A549 (cell line): ENCODE measurements at regions not wholly inside any gene's neighbourhood (a gene's known extent, or its start where the extent isn't known, plus 50 kb on each side); places are given as distances from the start of the nearest gene placed in this dataset.

Experiments
- ATAC-seq, 2 experiments: fragments of 200-7000 bp in 1 of 2; fragments of >200 bp in 1 of 2; cut with Nextera tagmentation in 1 of 2; cut with Tn5 transposase in 1 of 2; 3 replicates each; pipeline versions ENCODE4 v1.8.0 to v1.9.1; 2018 to 2020; ENCODE audit warnings: mild to moderate bottlenecking in 1 of 2, moderate library complexity in 1 of 2
- CTCF ChIA-PET: fragments of 300-600 bp; sonication (Branson Sonifier 250); formaldehyde crosslinking; extraction: SDS; loops from one replicate; lab custom pipeline; 2021; ENCODE audit warnings: antibody characterized with exemption, inconsistent platforms; lab: Yijun Ruan, JAX
- POLR2A ChIA-PET: fragments of 350-600 bp; formaldehyde crosslinking; extraction: SDS; loops from one replicate; lab custom pipeline; 2021; ENCODE audit warnings: antibody characterized with exemption, inconsistent platforms; lab: Yijun Ruan, JAX
- DNase-seq, 2 experiments: peaks; one replicate each; pipeline versions ENCODE4 v3.0.0 to v3.0.0-alpha.2; 2011 to 2016; ENCODE audit warnings: low read depth in 1 of 2, low spot score in 1 of 2
- FAIRE-seq: peaks from 2 replicates; lab custom pipeline; 2011; peaks lifted over from hg19 to GRCh38; lab: Jason Lieb, UNC
- H3K27ac ChIP-seq, 2 experiments: fragments of >200 bp; sonication (Bioruptor Twin); formaldehyde crosslinking; 3 replicates each; pipeline ENCODE4 v1.5.1; 2016 to 2017
- H3K4me1 ChIP-seq: fragments of >200 bp; sonication (Bioruptor Twin); formaldehyde crosslinking; 3 replicates; pipeline ENCODE4 v1.6.1; 2016
- H3K4me2 ChIP-seq: fragments of >200 bp; sonication (Bioruptor Twin); formaldehyde crosslinking; 3 replicates; pipeline ENCODE4 v1.6.1; 2016
- H3K4me3 ChIP-seq: fragments of >200 bp; sonication (Bioruptor Twin); formaldehyde crosslinking; 3 replicates; pipeline ENCODE4 v1.5.1; 2016
- H3K9me3 ChIP-seq: fragments of >200 bp; sonication (Bioruptor Twin); formaldehyde crosslinking; 3 replicates; pipeline ENCODE4 v1.6.1; 2016
- ATOH8 ChIP-seq: fragments of 250-450 bp; sonication (Bioruptor Pico); IDR thresholded peaks from 2 replicates; pipeline ENCODE4 v1.5.0; 2020; ENCODE audit warnings: low read depth, mild to moderate bottlenecking, moderate library complexity
- CBX2 ChIP-seq: fragments of 200-600 bp; sonication (generic); IDR thresholded peaks from 2 replicates; pipeline ENCODE4 v1.6.1; 2016; ENCODE audit warnings: low read depth, mild to moderate bottlenecking, borderline replicate concordance
- CBX8 ChIP-seq: fragments of 200-600 bp; sonication (generic); IDR thresholded peaks from 2 replicates; pipeline ENCODE4 v1.6.1; 2016
- CHD4 ChIP-seq: fragments of 200-600 bp; sonication (generic); IDR thresholded peaks from 2 replicates; pipeline ENCODE4 v1.6.1; 2016; ENCODE audit warnings: antibody characterized with exemption, mild to moderate bottlenecking, borderline replicate concordance
- EHMT2 ChIP-seq: fragments of 200-600 bp; sonication (generic); IDR thresholded peaks from 2 replicates; pipeline ENCODE4 v1.6.1; 2016; ENCODE audit warnings: antibody characterized with exemption, low read depth, mild to moderate bottlenecking, moderate library complexity
- ESRRA ChIP-seq: fragments of 150-350 bp; IDR thresholded peaks from 2 replicates; pipeline ENCODE4 v1.6.1; 2014; ENCODE audit warnings: mild to moderate bottlenecking, low read length, borderline replicate concordance
- FOSB ChIP-seq: fragments of 250-450 bp; sonication (Bioruptor Pico); IDR thresholded peaks from 2 replicates; pipeline ENCODE4 v1.5.0; 2020; ENCODE audit warnings: mild to moderate bottlenecking, moderate library complexity
- FOSL2 ChIP-seq, 2 experiments: fragments of 450-650 bp in 1 of 2; fragments of >200 bp in 1 of 2; sonication (Bioruptor Twin) in 1 of 2; formaldehyde crosslinking; IDR thresholded peaks; 2 replicates each; pipeline versions ENCODE4 v1.5.0 to v1.6.1; 2016 to 2020; ENCODE audit warnings: mild to moderate bottlenecking in 1 of 2, moderate library complexity in 1 of 2
- FOXS1 ChIP-seq: fragments of 250-450 bp; sonication (Bioruptor Pico); IDR thresholded peaks from 2 replicates; pipeline ENCODE4 v1.5.0; 2020; ENCODE audit warnings: mild to moderate bottlenecking, moderate library complexity
- HOXB13 ChIP-seq: fragments of 250-450 bp; sonication (Bioruptor Pico); IDR thresholded peaks from 2 replicates; pipeline ENCODE4 v1.5.0; 2020; ENCODE audit warnings: low read depth, mild to moderate bottlenecking, moderate library complexity
- JUN ChIP-seq, 2 experiments: fragments of >200 bp; sonication (Bioruptor Twin); formaldehyde crosslinking; IDR thresholded peaks; 2 replicates in 1 of 2; 3 replicates in 1 of 2; pipeline ENCODE4 v1.6.1; 2016 to 2017
- JUNB ChIP-seq: fragments of >200 bp; sonication (Bioruptor Twin); formaldehyde crosslinking; IDR thresholded peaks from 2 replicates; pipeline ENCODE4 v1.6.1; 2016
- KDM1A ChIP-seq: fragments of 200-600 bp; sonication (generic); IDR thresholded peaks from 2 replicates; pipeline ENCODE4 v1.6.1; 2016; ENCODE audit warnings: low read depth, mild to moderate bottlenecking
- KDM5A ChIP-seq: fragments of 200-600 bp; sonication (generic); IDR thresholded peaks from 2 replicates; pipeline ENCODE4 v1.6.1; 2016; ENCODE audit warnings: antibody characterized with exemption, mild to moderate bottlenecking
- MAX ChIP-seq: IDR thresholded peaks from 2 replicates; pipeline ENCODE4 v1.6.1; 2012
- NPAS2 ChIP-seq: fragments of 250-450 bp; sonication (Bioruptor Pico); IDR thresholded peaks from 2 replicates; pipeline ENCODE4 v1.8.0; 2022; ENCODE audit warnings: mild to moderate bottlenecking, moderate library complexity, borderline replicate concordance
- PBX3 ChIP-seq: IDR thresholded peaks from 2 replicates; pipeline ENCODE4 v1.6.1; 2012
- RAD21 ChIP-seq, 2 experiments: fragments of >200 bp in 1 of 2; sonication (Bioruptor Twin) in 1 of 2; formaldehyde crosslinking in 1 of 2; IDR thresholded peaks in 1 of 2; conservative IDR thresholded peaks in 1 of 2; 2 replicates in 1 of 2; 3 replicates in 1 of 2; pipeline ENCODE4 v1.6.1; 2012 to 2018; ENCODE audit warnings: inconsistent platforms in 1 of 2
- RNF2 ChIP-seq: fragments of 200-600 bp; sonication (generic); IDR thresholded peaks from 2 replicates; pipeline ENCODE4 v1.6.1; 2016; ENCODE audit warnings: low read depth, mild to moderate bottlenecking, antibody characterized with exemption, moderate library complexity, borderline replicate concordance
- ZC3H11A ChIP-seq: fragments of 450-650 bp; IDR thresholded peaks from 2 replicates; pipeline ENCODE4 v1.6.1; 2014; ENCODE audit warnings: antibody characterized with exemption, mild to moderate bottlenecking
- WGBS: methylation state at CpG from one replicate; pipeline ENCODE4 v1.1.6; 2017; ENCODE audit errors: missing lambda C conversion rate; 5-methylcytosine and 5-hydroxymethylcytosine counted together
- TF ChIP-seq, protein P1 (sequence below): fragments of 200-600 bp; sonication (generic); IDR thresholded peaks from 2 replicates; pipeline ENCODE4 v1.6.1; 2016; ENCODE audit warnings: antibody characterized with exemption, mild to moderate bottlenecking, moderate library complexity

DNA sequence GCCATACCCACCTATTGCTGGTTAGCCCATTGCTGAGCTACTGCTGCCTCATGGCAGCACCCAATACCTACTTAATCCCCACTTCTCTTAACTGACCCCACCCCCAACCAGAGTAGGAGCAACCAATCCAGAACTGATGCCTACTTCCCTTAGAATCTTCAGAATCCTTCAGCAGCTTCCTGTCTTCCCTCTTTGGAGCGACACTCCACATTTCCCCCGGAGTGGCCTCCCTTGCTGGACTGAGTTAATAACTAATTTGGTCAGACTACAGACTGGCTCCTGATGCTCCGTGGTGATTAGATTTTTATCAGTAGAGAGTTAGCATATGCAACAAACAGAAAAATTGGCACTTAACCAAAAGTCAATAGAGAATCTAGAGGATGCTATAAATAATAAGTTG lies 51.2 kb upstream of the UBR2 start:
- DNase-seq, result no peak
- WGBS, result 41% methylated on average over 3 of the region's 3 CpGs
- Histone ChIP-seq H3K27ac (0 out of 6 replicates have a peak overlapping the region, but pooled peaks of 1 of the 2 experiments have one; percentile 10), H3K4me3 (no peak overlapping the region), H3K9me3 (no peaks in the 10 kb centered on the region), H3K4me1 (peaks cover 6% of the 10 kb centered on the region; the same call in 2 of the 3 replicates), H3K4me2 (0 out of 3 replicates have a peak overlapping the region, but pooled peaks have one; percentile 12)
- ATAC-seq, result no peak
- ChIA-PET POLR2A (no interaction called here), CTCF (interaction anchor here (1.8 to 4.1 kb wide), 3 partner anchors 8 to 51 kb away, joined by 4 to 19 read pairs (median 16); partner anchors contain the start of gene UBR2)
- TF ChIP-seq FOXS1 (CRISPR knock-in tag), result no peak
- TF ChIP-seq JUNB, result no peak
- TF ChIP-seq FOSB, result no peak
- TF ChIP-seq ESRRA, result no peak
- TF ChIP-seq NPAS2, result no peak
- TF ChIP-seq, protein P1, sequence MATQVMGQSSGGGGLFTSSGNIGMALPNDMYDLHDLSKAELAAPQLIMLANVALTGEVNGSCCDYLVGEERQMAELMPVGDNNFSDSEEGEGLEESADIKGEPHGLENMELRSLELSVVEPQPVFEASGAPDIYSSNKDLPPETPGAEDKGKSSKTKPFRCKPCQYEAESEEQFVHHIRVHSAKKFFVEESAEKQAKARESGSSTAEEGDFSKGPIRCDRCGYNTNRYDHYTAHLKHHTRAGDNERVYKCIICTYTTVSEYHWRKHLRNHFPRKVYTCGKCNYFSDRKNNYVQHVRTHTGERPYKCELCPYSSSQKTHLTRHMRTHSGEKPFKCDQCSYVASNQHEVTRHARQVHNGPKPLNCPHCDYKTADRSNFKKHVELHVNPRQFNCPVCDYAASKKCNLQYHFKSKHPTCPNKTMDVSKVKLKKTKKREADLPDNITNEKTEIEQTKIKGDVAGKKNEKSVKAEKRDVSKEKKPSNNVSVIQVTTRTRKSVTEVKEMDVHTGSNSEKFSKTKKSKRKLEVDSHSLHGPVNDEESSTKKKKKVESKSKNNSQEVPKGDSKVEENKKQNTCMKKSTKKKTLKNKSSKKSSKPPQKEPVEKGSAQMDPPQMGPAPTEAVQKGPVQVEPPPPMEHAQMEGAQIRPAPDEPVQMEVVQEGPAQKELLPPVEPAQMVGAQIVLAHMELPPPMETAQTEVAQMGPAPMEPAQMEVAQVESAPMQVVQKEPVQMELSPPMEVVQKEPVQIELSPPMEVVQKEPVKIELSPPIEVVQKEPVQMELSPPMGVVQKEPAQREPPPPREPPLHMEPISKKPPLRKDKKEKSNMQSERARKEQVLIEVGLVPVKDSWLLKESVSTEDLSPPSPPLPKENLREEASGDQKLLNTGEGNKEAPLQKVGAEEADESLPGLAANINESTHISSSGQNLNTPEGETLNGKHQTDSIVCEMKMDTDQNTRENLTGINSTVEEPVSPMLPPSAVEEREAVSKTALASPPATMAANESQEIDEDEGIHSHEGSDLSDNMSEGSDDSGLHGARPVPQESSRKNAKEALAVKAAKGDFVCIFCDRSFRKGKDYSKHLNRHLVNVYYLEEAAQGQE, result no peak
- no peak for TF ChIP-seq MAX
- TF ChIP-seq CBX8, result no peak
- TF ChIP-seq PBX3, result no peak
- TF ChIP-seq KDM1A, result no peak
- no peak for TF ChIP-seq EHMT2
- FAIRE-seq, result no peak

- H3K9me3 ChIP-seq, result no peaks in the 10 kb centered on the region
- no peak for ATAC-seq
- POLR2A ChIA-PET, result no interaction called here
- no peak for TF ChIP-seq FOSB
- no peak for TF ChIP-seq HOXB13 (CRISPR knock-in tag)
- peak; percentile 44 for TF ChIP-seq ZC3H11A
- no peak for TF ChIP-seq FOSL2 (IDR thresholded peaks at IDR 0.05)
- no peak for TF ChIP-seq FOSL2 (CRISPR knock-in tag; IDR thresholded peaks at IDR 0.05)
- no peak for TF ChIP-seq KDM5A
- TF ChIP-seq RNF2, result no peak
- TF ChIP-seq, all 56 proteins: peak for 1
- FAIRE-seq (no peak), DNase-seq (no peak)
- H3K4me1 ChIP-seq, result peaks cover 9% of the 10 kb centered on the region; the same call in 2 of the 3 replicates
- 87% methylated on average over 5 of the region's 5 CpGs for WGBS
- H3K4me3 ChIP-seq, result no peak overlapping the region
- CTCF ChIA-PET, result interaction anchor here (0.6 to 4.1 kb wide), 5 partner anchors 9 to 297 kb away, joined by 3 to 19 read pairs (median 13); partner anchors contain the start of gene UBR2
- no peak overlapping the region for H3K27ac ChIP-seq
- H3K4me2 ChIP-seq, result 0 out of 3 replicates have a peak overlapping the region, but pooled peaks have one; percentile 12
Observed at GRCh38 chr6:42511803-42512422, 51.9 kb upstream of the UBR2 start.

- FAIRE-seq, result no peak
- no peak overlapping the region for H3K27ac ChIP-seq
- TF ChIP-seq JUN (IDR thresholded peaks at IDR 0.05) (no peak), FOXS1 (CRISPR knock-in tag) (no peak), CHD4 (no peak), JUNB (no peak), RAD21 (conservative IDR thresholded peaks at IDR 0.05 in 1 of 2, IDR thresholded peaks at IDR 0.05 in 1 of 2) (no peak), ATOH8 (CRISPR knock-in tag) (no peak), CBX2 (no peak)
- ATAC-seq, result no peak
- H3K4me1 ChIP-seq, result peaks cover 9% of the 10 kb centered on the region; the same call in 2 of the 3 replicates
- POLR2A ChIA-PET, result no interaction called here
- H3K9me3 ChIP-seq, result no peaks in the 10 kb centered on the region
- CTCF ChIA-PET, result interaction anchor here (1.8 to 4.1 kb wide), 5 partner anchors 10 to 53 kb away, joined by 4 to 19 read pairs (median 13); partner anchors contain the start of gene UBR2
- 87% methylated on average over 2 of the region's 2 CpGs for WGBS
- no peak overlapping the region for H3K4me3 ChIP-seq
- no peak overlapping the region for H3K4me2 ChIP-seq
- DNase-seq, result no peak
Observed at GRCh38 chr6:42510795-42511194, 53.0 kb upstream of the UBR2 start.
